Activated CD8-positive, alpha-beta memory T cell treated with anti-CD3 and anti-CD28 coated beads, Interleukin-2, amount 50 U/mL, for 24 hours (primary cell): ENCODE measurements at regions not wholly inside any gene's neighbourhood (a gene's known extent, or its start where the extent isn't known, plus 50 kb on each side); places are given as distances from the start of the nearest gene placed in this dataset.

Source experiments
- DNase-seq: peaks from one replicate; pipeline ENCODE4 v3.0.0-alpha.2; 2020; ENCODE audit errors: extremely low read depth

GRCh38 chr16:51487880-51488279 lies 336.8 kb upstream of the SALL1 start:
- no peak for DNase-seq

GRCh38 chr16:51474414-51475091 lies 323.5 kb upstream of the SALL1 start:
- no peak for DNase-seq

- no peak for DNase-seq
Measured at GRCh38 chr16:51473091-51473490, 322.0 kb upstream of the SALL1 start.

GRCh38 chr16:51470492-51470891 lies 319.4 kb upstream of the SALL1 start:
- DNase-seq = no peak

- DNase-seq = no peak
Measured at GRCh38 chr16:51464996-51465395, 313.9 kb upstream of the SALL1 start.

- DNase-seq = no peak
Measured at GRCh38 chr16:51461255-51461654, 310.2 kb upstream of the SALL1 start.

- no peak for DNase-seq
Measured at GRCh38 chr16:51458356-51459140, 307.5 kb upstream of the SALL1 start.

GRCh38 chr16:51457775-51458174 lies 306.7 kb upstream of the SALL1 start:
- DNase-seq = no peak

GRCh38 chr16:51455398-51455797 lies 304.3 kb upstream of the SALL1 start:
- no peak for DNase-seq

GRCh38 chr16:51453251-51453650 lies 302.2 kb upstream of the SALL1 start:
- DNase-seq = no peak

- DNase-seq = no peak
Measured at GRCh38 chr16:51450909-51451308, 299.8 kb upstream of the SALL1 start.

- no peak for DNase-seq
Measured at GRCh38 chr16:51450376-51450775, 299.3 kb upstream of the SALL1 start.

- DNase-seq = no peak
Measured at GRCh38 chr16:51449441-51449840, 298.4 kb upstream of the SALL1 start.

- no peak for DNase-seq
Measured at GRCh38 chr16:51445250-51445649, 294.2 kb upstream of the SALL1 start.

GRCh38 chr16:51443934-51444333 lies 292.9 kb upstream of the SALL1 start:
- DNase-seq = no peak

GRCh38 chr16:51442141-51442870 lies 291.2 kb upstream of the SALL1 start:
- no peak for DNase-seq

- DNase-seq = no peak
Measured at GRCh38 chr16:51440131-51440889, 289.2 kb upstream of the SALL1 start.

- no peak for DNase-seq
Measured at GRCh38 chr16:51439271-51439670, 288.2 kb upstream of the SALL1 start.

- no peak for DNase-seq
Measured at GRCh38 chr16:51436742-51437141, 285.7 kb upstream of the SALL1 start.

- DNase-seq = no peak
Measured at GRCh38 chr16:51434567-51435198, 283.6 kb upstream of the SALL1 start.

GRCh38 chr16:51433599-51433998 lies 282.5 kb upstream of the SALL1 start:
- DNase-seq = no peak
